Stimulated activated CD4-positive, alpha-beta T cell treated with anti-CD3 and anti-CD28 coated beads, TNF-alpha, amount 100 ng/mL, for 1 hour (primary cell): ENCODE measurements at regions not wholly inside any gene's neighbourhood (a gene's known extent, or its start where the extent isn't known, plus 50 kb on each side); places are given as distances from the start of the nearest gene placed in this dataset.
"Not testable (repeated sequence)": the region's sequence is repeated elsewhere in the genome, so short reads cannot be mapped to it uniquely, and the experiment has no call there.

Experiments
- DNase-seq, 3 donors: peaks; one replicate each; pipeline ENCODE4 v3.0.0-alpha.2; 2020; ENCODE audit warnings: low read depth in 3 of 3, low spot score in 1 of 3

DNA sequence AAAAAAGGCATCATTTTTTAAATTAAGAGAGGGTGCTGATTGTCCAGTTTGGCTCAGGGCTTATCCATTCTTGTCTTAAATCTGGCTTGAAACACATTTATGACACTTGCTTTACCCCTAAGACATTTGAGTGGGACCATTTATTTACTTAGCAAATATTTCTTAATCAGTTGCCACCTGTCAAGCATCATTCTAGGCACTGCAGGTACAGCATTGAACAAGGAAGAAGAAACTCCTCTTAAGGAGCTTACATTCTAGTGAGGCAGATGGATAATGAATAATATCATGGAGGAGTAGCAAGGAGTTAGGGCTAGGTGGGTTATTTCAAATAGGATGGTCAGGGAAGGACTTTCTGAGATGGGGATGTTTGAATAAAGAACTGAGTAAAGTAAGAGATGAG is 189.8 kb downstream of the UTRN start:
- no peak for DNase-seq

DNA sequence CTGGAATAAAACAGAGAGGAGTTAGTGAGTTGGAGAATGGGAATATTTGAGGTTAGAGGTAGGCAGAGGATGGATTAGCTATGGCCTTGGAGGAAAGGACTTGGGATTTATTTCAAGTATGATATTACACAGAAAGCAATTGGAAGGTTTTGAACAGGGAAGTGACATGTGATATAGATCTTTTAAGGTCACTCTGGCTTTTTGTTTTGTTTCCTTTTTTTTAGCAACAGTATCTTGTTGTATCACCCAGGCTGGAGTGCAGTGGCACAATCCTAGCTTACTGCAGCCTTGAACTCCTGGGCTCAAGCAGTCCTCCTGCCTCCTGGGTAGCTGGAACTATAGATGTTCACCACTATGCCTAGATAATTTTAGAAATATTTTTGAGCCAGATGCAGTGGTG is 190.3 kb downstream of the UTRN start:
- no peak for DNase-seq

DNA sequence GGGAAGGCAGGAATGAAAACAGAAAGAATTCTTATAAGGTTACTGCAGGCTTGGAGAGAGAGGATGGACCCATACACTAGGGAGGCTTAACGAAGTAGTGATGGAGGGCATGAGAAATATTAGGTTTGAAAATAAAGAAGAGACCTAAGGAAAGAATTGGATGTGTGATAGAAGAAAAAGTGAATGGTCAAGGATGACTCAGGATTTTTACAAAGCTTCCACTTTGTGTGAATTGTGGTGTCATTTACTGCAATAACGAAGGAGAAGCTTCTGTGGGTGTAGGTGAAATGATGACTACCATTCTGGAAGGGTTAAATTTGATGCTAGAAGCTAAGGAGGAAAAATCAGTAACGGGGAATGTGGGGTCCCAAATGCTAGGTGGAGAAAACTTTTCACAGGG is 191.2 kb downstream of the UTRN start:
- DNase-seq = no peak

DNA sequence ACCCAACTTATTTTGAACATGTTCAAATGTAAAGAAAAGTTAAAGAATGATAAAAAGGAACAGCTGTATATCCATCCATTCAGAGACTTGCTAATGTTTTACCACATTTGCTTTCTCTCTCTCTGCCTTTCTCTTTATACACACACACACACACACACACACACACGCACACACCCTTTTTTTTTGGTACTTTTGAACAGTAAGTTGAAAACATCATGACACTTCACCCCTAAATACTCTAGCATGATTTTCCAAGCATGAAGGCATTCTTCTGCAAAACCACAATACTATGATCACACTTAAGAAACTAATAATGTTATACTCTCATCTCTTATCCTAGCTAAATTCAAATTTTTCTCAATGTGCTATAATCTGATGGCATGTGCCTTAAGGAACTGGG is 192.3 kb downstream of the UTRN start:
- DNase-seq = no peak

DNA sequence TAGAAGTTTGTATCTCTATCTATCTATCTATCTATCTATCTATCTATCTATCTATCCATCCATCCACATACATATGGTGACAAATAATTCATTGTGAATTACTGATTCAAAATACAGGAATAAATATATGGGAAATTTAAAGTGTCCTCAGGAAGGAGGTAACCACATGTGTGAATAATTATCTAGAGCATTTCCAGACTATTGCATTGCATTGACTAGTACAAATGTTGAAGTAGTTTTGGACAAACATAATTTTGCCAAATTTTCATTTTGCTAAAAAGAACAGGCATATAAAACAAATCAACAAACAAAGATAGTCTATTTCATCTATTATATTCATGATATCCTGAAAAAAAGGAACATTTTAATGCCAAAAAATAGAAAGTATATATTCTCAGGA is 192.7 kb downstream of the UTRN start:
- DNase-seq = no peak

DNA sequence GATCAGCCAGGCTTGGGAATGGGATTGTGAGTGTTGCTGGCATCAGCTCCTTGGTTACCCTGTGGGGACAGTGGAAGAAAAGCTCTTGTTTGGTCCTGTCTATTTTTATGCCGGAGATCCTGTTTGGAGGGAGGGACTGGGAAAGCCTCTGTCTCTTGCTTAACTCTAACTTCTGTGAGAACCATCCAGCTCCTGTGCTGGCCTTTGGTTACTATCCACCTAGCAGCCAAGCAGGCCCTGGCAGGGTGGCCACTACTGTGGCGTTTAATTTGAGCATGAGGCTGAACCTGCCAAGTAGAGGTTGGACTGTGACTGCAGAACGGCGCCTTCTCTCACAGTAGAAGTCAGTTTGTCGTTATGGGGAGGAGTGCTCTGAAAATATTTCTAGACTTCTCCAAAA is 193.3 kb downstream of the UTRN start:
- no peak for DNase-seq

DNA sequence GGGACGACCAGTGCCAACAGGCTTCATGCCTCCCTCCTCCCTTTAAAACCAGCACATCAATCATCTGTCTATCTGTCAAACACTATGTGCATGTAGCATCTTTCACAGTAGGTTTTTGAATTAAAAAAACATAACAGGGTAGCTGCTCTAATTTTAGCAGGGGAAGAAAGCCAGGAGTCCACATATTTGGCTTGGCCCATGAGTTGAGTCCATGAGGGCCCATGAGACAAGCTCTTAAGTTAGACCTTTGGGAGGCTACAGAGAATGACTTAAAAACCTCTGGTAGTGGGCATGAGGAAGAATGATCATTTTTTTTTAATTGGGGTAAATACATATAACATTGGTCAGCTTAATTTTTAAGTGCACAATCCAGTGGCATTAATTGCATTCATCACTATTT is 194.9 kb downstream of the UTRN start:
- DNase-seq = no peak

DNA sequence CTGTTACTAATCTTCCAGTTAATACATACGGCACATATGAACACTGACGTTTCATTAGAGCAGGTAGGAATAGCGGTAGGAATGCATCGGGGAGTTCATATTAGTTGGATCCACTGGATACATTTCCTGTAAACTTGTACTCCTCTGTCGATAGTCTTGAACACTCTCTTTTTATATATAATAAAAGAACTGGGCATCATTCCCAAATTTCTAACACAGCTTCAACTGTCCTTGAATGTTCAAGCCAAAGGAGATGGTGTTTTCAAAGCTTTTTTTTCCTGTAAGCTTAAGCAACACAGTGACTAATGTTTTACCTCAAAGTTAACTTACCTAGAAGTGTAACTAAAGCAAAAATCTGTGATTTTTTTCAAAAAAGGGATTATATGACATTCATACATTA is 195.3 kb downstream of the UTRN start:
- DNase-seq = no peak

DNA sequence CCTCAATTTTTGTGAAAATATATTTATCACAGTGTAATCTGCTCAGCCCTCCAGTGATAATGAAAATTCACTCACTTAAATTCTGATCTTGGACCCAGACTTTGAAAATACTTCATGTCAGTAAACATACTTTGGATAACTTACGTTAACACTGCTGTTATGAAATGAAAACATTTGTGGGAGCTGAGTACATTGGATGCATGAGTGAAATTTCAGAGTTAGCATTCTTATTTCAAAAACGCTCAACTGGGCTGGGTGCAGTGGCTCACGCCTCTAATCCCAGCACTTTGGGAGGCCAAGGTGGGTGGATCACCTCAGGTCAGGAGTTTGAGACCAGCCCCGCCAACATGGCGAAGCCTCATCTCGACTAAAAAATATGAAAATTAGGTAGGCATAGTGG is 196.4 kb downstream of the UTRN start:
- DNase-seq = no peak

DNA sequence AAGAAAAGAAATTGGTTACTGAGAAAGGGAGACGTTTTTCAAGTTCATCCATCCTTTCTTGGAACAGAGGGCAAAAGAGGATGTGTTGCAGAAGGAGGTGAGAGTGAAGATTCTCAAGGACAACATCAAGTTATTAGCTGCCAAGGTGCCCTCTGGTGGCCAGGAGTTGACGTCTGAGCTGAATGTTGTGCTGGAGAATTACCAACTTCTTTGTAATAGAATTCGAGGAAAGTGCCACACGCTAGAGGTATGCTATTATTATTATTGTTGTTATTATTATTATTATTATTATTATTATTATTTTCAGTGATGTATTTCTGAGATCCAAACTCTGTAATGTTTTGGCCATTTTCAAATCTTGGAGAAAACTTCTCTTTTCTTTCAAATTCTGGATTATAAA is 197.0 kb downstream of the UTRN start:
- peak; percentile 18 to 61 (median 33) for DNase-seq

DNA sequence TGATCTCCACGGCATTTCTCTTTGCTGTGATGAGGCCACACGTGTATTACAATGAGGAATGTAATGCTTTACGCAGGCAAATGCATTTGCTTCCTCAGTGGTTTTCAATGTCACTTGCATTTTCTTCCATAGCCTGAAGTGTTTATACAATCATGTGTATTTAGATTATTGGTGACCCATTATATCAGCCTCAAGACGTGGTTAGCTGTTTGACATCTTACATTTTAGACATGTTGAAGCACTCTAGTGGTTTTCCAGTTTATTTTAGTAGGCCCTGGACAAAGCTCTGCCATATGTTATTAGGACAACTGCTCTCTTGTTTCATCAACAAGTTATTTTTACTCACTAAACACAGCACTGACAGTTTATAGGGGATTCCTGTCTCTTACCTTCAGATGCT is 200.4 kb downstream of the UTRN start:
- no peak for DNase-seq

DNA sequence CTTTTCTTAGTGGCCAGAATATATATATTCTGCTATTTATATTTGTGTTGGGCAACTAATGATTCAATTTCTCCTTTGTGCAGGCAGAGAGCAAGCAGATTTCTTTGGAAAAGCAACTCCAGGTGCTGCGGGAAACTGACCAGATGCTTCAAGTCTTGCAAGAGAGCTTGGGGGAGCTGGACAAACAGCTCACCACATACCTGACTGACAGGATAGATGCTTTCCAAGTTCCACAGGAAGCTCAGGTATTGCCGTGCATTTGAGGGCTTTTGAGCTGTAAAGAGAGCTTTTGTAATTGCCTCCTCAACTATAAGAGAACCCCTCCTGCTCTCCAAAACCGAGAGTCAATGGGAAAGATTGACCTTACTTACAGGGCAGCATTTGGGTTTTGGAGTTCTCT is 203.5 kb downstream of the UTRN start:
- no peak for DNase-seq

DNA sequence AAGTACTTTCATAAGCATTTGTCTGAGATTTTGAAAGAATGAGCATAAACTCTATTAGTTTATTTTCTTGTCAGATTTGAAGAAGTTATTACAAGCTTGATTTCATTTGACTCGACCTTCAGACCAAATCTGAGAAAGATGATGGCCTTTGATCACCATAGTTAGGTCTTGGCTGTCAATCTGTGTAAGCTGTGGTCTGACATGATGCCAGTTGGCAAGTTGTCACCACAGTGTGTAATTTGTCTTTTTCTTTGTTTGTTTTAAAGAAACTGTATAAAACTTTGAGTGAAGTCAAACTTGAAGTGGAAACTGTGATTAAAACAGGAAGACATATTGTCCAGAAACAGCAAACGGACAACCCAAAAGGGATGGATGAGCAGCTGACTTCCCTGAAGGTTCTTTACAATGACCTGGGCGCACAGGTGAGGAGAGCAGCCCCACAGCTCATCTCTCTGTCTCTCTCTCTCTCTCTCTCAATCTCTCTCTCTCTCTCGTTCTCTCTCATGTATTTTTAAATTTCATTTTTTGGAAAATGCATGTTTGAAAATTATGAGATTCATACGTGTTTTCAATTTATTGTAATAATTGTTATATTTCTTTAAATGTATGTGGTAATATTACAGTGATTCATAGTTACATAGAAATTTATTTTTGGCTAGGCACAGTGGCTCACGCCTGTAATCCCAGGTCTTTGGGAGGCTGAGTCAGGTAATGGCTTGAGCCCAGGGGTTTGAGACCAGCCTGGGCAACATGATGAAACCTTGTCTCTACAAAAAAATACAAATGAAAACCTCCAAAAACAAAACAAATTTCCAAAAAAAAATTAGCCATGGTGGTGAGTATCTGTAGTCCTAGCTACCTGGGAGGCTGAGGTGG is 208.1 kb downstream of the UTRN start:
- DNase-seq = no peak

DNA sequence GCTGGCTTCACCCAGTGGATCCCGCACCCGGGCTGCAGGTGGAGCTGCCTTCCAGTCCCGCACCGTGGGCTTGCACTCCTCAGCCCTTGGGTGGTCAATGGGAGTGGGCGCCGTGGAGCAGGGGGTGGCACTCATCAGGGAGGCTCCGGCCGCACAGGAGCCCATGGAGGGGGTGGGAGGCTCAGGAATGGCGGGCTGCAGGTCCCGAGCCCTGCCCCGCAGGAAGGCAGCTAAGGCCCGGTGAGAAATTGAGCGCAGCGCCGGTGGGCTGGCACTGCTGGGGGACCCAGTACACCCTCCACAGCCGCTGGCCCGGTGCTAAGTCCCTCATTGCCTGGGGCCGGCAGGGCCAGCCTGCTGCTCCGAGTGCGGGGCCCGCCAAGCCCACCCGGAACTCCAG is 209.9 kb downstream of the UTRN start:
- not testable (repeated sequence) for DNase-seq

DNA sequence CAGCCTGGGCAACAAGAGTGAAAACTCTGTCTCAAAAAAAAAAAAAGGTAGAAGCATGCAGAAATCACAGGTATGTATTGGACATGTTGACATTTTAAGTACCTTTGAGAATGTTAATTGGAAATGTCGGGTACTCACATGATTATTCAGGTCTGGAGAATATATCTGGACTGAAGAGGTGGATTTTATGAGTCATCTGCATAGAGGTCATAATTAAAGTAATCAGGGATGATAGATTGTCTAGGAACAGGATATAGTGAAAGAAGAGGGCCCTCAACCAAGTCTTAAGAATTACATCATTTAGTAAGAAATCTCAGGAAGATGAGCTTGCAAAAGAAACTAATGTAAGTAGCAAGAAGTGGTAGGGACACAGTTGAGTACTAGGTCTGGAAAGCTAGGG is 212.5 kb downstream of the UTRN start:
- no peak for DNase-seq

DNA sequence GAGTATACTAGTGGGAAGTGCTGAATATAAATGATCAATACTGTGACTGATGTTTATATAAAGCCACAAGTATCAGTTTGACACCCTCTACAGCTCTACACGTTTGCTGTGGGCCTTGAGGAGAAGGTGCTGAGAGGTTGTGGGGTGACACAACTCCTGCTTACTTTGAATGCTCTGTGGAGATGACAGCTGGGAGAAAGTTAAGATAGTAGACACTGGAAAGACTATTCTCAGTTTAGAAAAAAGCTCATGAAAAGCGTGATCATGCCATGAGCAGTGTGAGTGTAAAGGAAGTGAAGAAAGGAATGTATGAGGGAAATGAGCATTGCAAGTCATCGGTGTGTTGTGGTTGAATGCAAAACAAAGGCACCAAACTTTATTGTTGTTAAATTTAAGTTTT is 215.8 kb downstream of the UTRN start:
- no peak for DNase-seq

DNA sequence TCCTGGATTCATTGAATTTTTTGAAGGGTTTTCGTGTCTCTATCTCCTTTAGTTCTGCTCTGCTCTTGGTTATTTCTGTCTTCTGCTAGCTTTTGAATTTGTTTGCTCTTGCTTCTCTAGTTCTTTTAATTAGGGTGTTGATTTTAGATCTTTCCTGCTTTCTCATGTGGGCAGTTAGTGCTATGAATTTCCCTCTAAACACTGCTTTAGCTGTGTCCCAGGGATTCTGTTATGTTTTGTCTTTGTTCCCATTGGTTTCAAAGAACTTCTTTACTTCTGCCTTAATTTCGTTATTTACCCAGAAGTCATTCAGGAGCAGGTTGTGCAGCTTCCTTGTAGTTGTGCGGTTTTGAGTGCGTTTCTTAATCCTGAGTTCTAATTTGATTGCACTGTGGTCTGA is 220.1 kb downstream of the UTRN start:
- DNase-seq = not testable (repeated sequence)

DNA sequence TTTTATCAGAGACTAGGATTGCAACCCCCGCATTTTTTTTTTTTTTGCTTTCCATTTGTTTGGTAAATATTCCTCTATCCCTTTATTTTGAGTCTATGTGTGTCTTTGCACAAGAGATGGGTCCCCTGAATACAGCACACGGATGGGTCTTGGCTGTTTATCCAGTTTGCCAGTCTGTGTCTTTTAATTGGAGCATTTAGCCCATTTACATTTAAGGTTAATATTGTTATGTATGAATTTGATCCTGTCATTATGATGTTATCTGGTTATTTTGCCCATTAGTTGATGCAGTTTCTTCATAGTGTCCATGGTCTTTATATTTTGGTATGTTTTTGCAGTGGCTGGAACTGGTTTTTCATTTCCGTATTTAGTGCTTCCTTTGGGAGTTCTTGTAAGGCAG is 220.9 kb downstream of the UTRN start:
- DNase-seq = not testable (repeated sequence)

DNA sequence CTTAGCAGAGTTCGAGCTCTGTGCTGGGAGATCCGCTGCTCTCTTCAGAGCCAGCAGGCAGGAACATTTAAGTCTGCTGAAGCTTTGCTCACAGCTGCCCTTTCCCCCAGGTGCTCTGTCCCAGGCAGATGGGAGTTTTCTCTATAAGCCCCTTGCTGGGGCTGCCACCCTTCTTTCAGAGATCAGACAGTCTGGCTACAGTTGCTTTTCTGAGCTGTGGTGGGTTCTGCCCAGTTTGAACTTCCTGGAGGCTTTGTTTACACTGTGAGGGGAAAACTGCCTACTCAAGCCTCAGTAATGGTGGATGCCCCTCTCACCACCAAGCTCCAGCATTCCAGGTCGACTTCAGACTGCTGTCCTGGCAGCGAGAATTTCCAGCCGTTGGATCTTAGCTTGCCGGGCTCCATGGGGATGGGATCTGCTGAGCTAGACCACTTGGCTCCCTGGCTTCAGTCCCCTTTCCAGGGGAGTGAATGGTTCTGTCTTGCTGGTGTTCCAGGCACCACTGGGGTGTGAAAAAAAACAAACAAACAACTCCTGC is 222.7 kb downstream of the UTRN start:
- DNase-seq = not testable (repeated sequence)

DNA sequence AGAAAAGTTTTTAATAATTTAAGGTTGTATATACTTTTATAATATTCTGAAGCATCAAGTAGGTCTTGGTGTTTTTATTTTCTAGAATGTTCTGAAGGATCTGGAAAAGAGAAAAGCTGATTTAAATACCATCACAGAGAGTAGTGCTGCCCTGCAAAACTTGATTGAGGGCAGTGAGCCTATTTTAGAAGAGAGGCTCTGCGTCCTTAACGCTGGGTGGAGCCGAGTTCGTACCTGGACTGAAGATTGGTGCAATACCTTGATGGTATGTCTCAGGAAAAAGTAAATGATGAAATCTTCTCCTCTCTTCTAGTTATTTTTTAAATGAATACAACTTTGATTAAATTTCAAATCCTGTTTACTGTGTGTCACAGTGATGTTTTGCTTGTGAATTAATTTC is 225.7 kb downstream of the UTRN start:
- no peak for DNase-seq

DNA sequence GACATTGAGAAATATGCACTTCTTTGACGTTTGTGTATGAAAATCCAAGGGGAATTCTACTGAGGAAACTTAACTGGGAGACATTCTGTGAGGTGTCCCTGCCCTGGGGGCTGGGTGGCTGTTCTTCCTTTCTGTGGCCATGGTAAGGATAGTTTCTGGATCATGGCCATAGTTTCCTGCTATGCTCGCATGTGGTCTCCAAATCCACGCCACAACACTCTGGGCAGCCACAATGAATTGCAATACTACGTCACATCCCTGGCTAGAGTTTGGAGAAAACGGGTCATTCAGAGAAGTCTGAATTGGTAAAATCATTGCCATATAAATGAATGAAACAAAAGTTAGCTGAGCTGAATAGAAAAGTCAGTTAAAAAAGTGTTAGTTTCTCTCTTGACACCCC is 230.6 kb downstream of the UTRN start:
- DNase-seq = no peak

DNA sequence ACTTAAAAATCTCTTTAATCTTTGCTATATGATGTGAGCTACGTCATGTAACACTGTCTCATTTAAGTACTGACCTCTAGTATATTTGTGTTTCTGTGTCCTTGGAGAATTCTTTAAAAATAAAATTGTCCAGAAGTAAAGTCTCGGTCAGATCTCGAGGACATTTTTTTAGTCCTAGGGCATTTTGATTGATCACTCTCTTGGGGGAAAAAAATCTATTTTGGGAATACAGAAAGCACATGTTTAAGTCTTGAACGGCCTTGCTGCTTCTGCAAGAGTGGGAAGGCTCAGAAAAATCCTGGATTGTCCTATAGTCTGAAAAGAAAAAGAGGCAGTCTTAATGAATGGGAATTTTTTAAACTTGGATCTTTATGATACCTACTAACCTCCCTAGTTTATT is 234.3 kb downstream of the UTRN start:
- DNase-seq = no peak
